Posterior vena cava (tissue), 2 donors: ENCODE measurements at regions not wholly inside any gene's neighbourhood (a gene's known extent, or its start where the extent isn't known, plus 50 kb on each side); places are given as distances from the start of the nearest gene placed in this dataset.
"Not testable (repeated sequence)": the region's sequence is repeated elsewhere in the genome, so short reads cannot be mapped to it uniquely, and the experiment has no call there.

ENCODE experiments used
- DNase-seq: peaks from one replicate; pipeline ENCODE4 v3.0.0-alpha.2; 2020; ENCODE audit warnings: low spot score
- intact Hi-C, 2 donors: fragments of 100-400 bp; cut with DNase I; formaldehyde crosslinking; loops; one replicate each; pipeline versions ENCODE4 v1.14.1 to v1.14.2; 2022 to 2023
- donor health status: DM: yes; HTN: yes; CAD: no.
- donor health status: DM: yes; HTN: yes; CAD: no.

- intact Hi-C loops = no loop called here
Observed at GRCh38 chr1:68651115-68651514, 154.2 kb upstream of the DEPDC1 start.

GRCh38 chr1:68653882-68654281 is 157.0 kb upstream of the DEPDC1 start:
- DNase-seq = no peak
- intact Hi-C loops = no loop called here

More at GRCh38 chr1:68651115-68651514, 154.2 kb upstream of the DEPDC1 start:
- DNase-seq = no peak

GRCh38 chr1:68673771-68674170 is 176.9 kb upstream of the DEPDC1 start:
- intact Hi-C loops = no loop called here
- DNase-seq = no peak

- no peak for DNase-seq
- intact Hi-C loops = no loop called here
Observed at GRCh38 chr1:68675336-68675735, 178.5 kb upstream of the DEPDC1 start.

- no peak for DNase-seq
- intact Hi-C loops = no loop called here
Observed at GRCh38 chr1:68677684-68678351, 180.9 kb upstream of the DEPDC1 start.

GRCh38 chr1:68696221-68696620 is 199.3 kb upstream of the DEPDC1 start:
- intact Hi-C loops = no loop called here
- DNase-seq = no peak

- intact Hi-C loops = no loop called here
- no peak for DNase-seq
Observed at GRCh38 chr1:68703921-68704354, 207.1 kb upstream of the DEPDC1 start.

- no peak for DNase-seq
- intact Hi-C loops = no loop called here
Observed at GRCh38 chr1:68704800-68705443, 208.0 kb upstream of the DEPDC1 start.

GRCh38 chr1:68705466-68705865 is 208.6 kb upstream of the DEPDC1 start:
- intact Hi-C loops = no loop called here
- no peak for DNase-seq

GRCh38 chr1:68706639-68707317 is 209.9 kb upstream of the DEPDC1 start:
- intact Hi-C loops = no loop called here
- no peak for DNase-seq

GRCh38 chr1:68717330-68717729 is 220.4 kb upstream of the DEPDC1 start:
- DNase-seq = no peak
- intact Hi-C loops = no loop called here

GRCh38 chr1:68720476-68720875 is 223.6 kb upstream of the DEPDC1 start:
- no peak for DNase-seq
- intact Hi-C loops = no loop called here

- no peak for DNase-seq
- intact Hi-C loops = no loop called here
Observed at GRCh38 chr1:68723791-68724190, 226.9 kb upstream of the DEPDC1 start.

- DNase-seq = no peak
- intact Hi-C loops = no loop called here
Observed at GRCh38 chr1:68725001-68725752, 228.3 kb upstream of the DEPDC1 start.

GRCh38 chr1:68739486-68739885 is 242.6 kb upstream of the DEPDC1 start:
- DNase-seq, intact Hi-C loops: not testable (repeated sequence)

- intact Hi-C loops = no loop called here
- no peak for DNase-seq
Observed at GRCh38 chr1:68745011-68745410, 248.1 kb upstream of the DEPDC1 start.

- no peak for DNase-seq
- intact Hi-C loops = no loop called here
Observed at GRCh38 chr1:68745451-68745850, 248.6 kb upstream of the DEPDC1 start.

- intact Hi-C loops = no loop called here
- no peak for DNase-seq
Observed at GRCh38 chr1:68746378-68746777, 249.5 kb upstream of the DEPDC1 start.

GRCh38 chr1:68751723-68752122 is 254.8 kb upstream of the DEPDC1 start:
- intact Hi-C loops = no loop called here
- DNase-seq = no peak

- DNase-seq = no peak
- intact Hi-C loops = no loop called here
Observed at GRCh38 chr1:68758666-68759209, 261.9 kb upstream of the DEPDC1 start.
